Karpas-422 (cell line): ENCODE measurements at regions not wholly inside any gene's neighbourhood (a gene's known extent, or its start where the extent isn't known, plus 50 kb on each side); places are given as distances from the start of the nearest gene placed in this dataset.

ENCODE experiments used
- DNase-seq: peaks from one replicate; pipeline ENCODE4 v3.0.0-alpha.2; 2015
- H2AFZ ChIP-seq: fragments of 200-600 bp; sonication (generic); 2 replicates; pipeline ENCODE4 v1.6.1; 2014; ENCODE audit warnings: antibody characterized with exemption, low read length, mixed read lengths
- H3K27ac ChIP-seq: fragments of 200-600 bp; sonication (generic); 2 replicates; pipeline ENCODE4 v1.5.1; 2014; ENCODE audit warnings: mild to moderate bottlenecking, low read length, moderate library complexity
- H3K27me3 ChIP-seq: fragments of 200-600 bp; sonication (generic); 2 replicates; pipeline ENCODE4 v1.6.1; 2014; ENCODE audit warnings: low read length, mixed read lengths
- H3K36me3 ChIP-seq: fragments of 200-600 bp; sonication (generic); 2 replicates; pipeline ENCODE4 v1.6.1; 2014; ENCODE audit warnings: low read length, mixed read lengths; ENCODE audit not compliant: insufficient read depth
- H3K4me1 ChIP-seq: fragments of 200-600 bp; sonication (generic); 2 replicates; pipeline ENCODE4 v1.6.1; 2014; ENCODE audit warnings: mild to moderate bottlenecking, low read length, mixed read lengths
- H3K4me2 ChIP-seq: fragments of 200-600 bp; sonication (generic); 2 replicates; pipeline ENCODE4 v1.6.1; 2014; ENCODE audit warnings: low read length, low read depth, mild to moderate bottlenecking; ENCODE audit not compliant: poor library complexity, severe bottlenecking
- H3K4me3 ChIP-seq: fragments of 200-600 bp; sonication (generic); 2 replicates; pipeline ENCODE4 v1.5.1; 2014; ENCODE audit warnings: mild to moderate bottlenecking, antibody characterized with exemption, low read length, mixed read lengths
- H3K79me2 ChIP-seq: fragments of 200-600 bp; sonication (generic); 2 replicates; pipeline ENCODE4 v1.6.1; 2014; ENCODE audit warnings: mild to moderate bottlenecking, low read length, mixed read lengths
- H3K9ac ChIP-seq: fragments of 200-600 bp; sonication (generic); 2 replicates; pipeline ENCODE4 v1.6.0; 2014; ENCODE audit warnings: low read length
- H3K9me2 ChIP-seq: fragments of 200-600 bp; sonication (generic), shearing (Covaris generic); replicated peaks from 2 replicates; pipeline ENCODE4 v1.6.0; 2014; ENCODE audit warnings: mild to moderate bottlenecking, low read length, moderate library complexity; ENCODE audit not compliant: insufficient read depth
- H3K9me3 ChIP-seq: fragments of 300-700, 200-600 bp; sonication (generic); 2 replicates; pipeline ENCODE4 v1.6.1; 2014; ENCODE audit warnings: low read length, mixed read lengths
- H4K20me1 ChIP-seq: fragments of 200-600 bp; sonication (generic); 2 replicates; pipeline ENCODE4 v1.6.1; 2014; ENCODE audit warnings: mild to moderate bottlenecking, antibody characterized with exemption, low read length, low read depth; ENCODE audit not compliant: insufficient read depth

- H3K4me1 ChIP-seq: no peaks in the 10 kb centered on the region
- no peaks in the 10 kb centered on the region for H3K9me3 ChIP-seq
- no peaks in the 10 kb centered on the region for H4K20me1 ChIP-seq
- H3K79me2 ChIP-seq: no peaks in the 10 kb centered on the region
- no peaks in the 10 kb centered on the region for H3K9me2 ChIP-seq
- H3K4me3 ChIP-seq: no peak overlapping the region
- H2AFZ ChIP-seq: no peak overlapping the region
- no peak for DNase-seq
- no peak overlapping the region for H3K9ac ChIP-seq
- H3K4me2 ChIP-seq: no peak overlapping the region
- H3K36me3 ChIP-seq: no peaks in the 10 kb centered on the region
- H3K27me3 ChIP-seq: no peaks in the 10 kb centered on the region
- H3K27ac ChIP-seq: no peak overlapping the region
Measured at GRCh38 chr7:17054206-17054605, 172.4 kb upstream of the AGR3 start.

GRCh38 chr7:17054836-17055235, 173.1 kb upstream of the AGR3 start:
- no peak overlapping the region for H3K27ac ChIP-seq
- no peaks in the 10 kb centered on the region for H3K36me3 ChIP-seq
- no peaks in the 10 kb centered on the region for H3K79me2 ChIP-seq
- no peaks in the 10 kb centered on the region for H3K4me1 ChIP-seq
- H2AFZ ChIP-seq: no peak overlapping the region
- no peaks in the 10 kb centered on the region for H3K9me2 ChIP-seq
- DNase-seq: no peak
- no peaks in the 10 kb centered on the region for H4K20me1 ChIP-seq
- no peaks in the 10 kb centered on the region for H3K27me3 ChIP-seq
- no peaks in the 10 kb centered on the region for H3K9me3 ChIP-seq
- H3K9ac ChIP-seq: no peak overlapping the region
- H3K4me3 ChIP-seq: no peak overlapping the region
- no peak overlapping the region for H3K4me2 ChIP-seq

DNA sequence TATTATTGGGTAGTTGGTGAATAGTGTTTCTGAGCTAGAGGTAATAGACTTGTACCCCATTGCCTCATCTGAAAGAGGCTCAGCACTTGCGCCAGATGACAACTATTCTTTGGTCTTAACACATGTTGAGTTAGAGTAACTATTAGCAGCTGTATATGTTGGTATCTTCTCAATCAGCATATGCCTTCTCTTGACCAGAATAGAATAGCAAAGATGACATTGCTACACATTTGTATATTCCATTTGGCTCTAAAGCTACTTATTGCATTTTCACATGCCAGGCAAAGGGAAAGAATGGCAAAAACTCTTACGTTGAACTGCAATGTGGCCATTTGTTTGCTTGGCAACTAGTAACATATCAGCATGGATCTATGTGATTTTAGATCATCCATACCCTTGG, 173.8 kb upstream of the AGR3 start:
- Histone ChIP-seq H4K20me1 (no peaks in the 10 kb centered on the region), H3K27ac (no peak overlapping the region), H3K9me2 (no peaks in the 10 kb centered on the region), H3K4me2 (no peak overlapping the region), H3K36me3 (no peaks in the 10 kb centered on the region), H3K4me1 (no peaks in the 10 kb centered on the region), H2AFZ (no peak overlapping the region), H3K9me3 (no peaks in the 10 kb centered on the region), H3K4me3 (no peak overlapping the region), H3K27me3 (no peaks in the 10 kb centered on the region), H3K79me2 (no peaks in the 10 kb centered on the region), H3K9ac (no peak overlapping the region)
- no peak for DNase-seq

DNA sequence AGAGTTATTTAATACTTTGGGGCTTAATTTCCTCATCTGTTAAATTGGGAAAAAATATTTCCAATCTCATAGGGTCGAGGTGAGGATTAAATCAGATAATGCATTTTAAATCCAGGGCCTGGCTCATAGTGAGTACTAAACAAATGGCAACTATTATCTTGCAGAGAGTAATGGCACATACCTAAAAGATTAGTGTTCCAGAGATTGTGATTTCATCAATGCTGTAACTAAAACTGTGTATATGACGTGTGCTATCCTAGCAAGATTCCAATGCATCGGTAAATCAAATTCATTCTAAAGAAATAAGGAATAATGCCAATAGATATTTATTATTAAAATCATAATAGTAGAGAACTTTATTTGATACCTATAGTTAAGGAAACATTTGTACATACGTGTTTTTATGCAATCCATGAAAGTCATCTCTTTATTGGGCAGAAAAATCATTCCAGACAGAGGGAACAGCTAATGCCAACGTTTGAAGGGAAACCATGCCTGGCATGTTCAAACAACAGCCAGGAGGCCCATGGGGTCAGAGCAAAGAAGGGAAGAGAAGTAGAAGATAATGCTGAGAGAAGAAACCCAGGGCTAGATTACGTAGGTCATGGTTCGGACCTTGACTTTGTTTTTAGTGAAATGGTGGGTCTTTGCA, 174.8 kb upstream of the AGR3 start:
- H3K36me3 ChIP-seq: no peaks in the 10 kb centered on the region
- DNase-seq: no peak
- no peaks in the 10 kb centered on the region for H4K20me1 ChIP-seq
- H3K79me2 ChIP-seq: no peaks in the 10 kb centered on the region
- H3K27me3 ChIP-seq: no peaks in the 10 kb centered on the region
- H2AFZ ChIP-seq: no peak overlapping the region
- no peak overlapping the region for H3K4me2 ChIP-seq
- H3K9me2 ChIP-seq: no peaks in the 10 kb centered on the region
- no peak overlapping the region for H3K27ac ChIP-seq
- no peaks in the 10 kb centered on the region for H3K4me1 ChIP-seq
- H3K4me3 ChIP-seq: no peak overlapping the region
- no peak overlapping the region for H3K9ac ChIP-seq
- H3K9me3 ChIP-seq: no peaks in the 10 kb centered on the region

GRCh38 chr7:17057143-17057509, 175.3 kb upstream of the AGR3 start:
- Histone ChIP-seq H3K27ac (no peak overlapping the region), H4K20me1 (no peaks in the 10 kb centered on the region), H3K9ac (no peak overlapping the region), H2AFZ (no peak overlapping the region), H3K79me2 (no peaks in the 10 kb centered on the region), H3K9me3 (no peaks in the 10 kb centered on the region), H3K4me1 (no peaks in the 10 kb centered on the region), H3K9me2 (no peaks in the 10 kb centered on the region), H3K36me3 (no peaks in the 10 kb centered on the region), H3K27me3 (no peaks in the 10 kb centered on the region), H3K4me2 (no peak overlapping the region), H3K4me3 (no peak overlapping the region)
- DNase-seq: no peak

DNA sequence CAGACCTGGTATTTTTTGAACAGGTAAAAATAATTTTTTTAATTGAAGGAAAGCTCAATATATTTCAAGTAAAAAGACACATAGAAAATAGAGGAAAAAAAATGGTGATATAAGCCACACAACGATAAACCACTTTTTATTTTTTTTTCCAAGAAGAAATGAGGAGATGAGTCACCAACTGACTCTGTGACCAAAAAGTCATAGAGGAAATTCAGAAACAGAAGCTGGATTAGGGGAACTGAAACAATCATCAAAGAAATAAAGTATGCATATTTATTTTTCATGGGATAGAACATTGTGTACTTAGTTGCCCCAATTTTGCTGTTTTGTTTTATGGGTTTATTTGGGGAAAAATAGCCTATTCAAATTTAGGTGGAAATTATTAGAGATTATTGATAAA, 176.8 kb upstream of the AGR3 start:
- Histone ChIP-seq H4K20me1 (no peaks in the 10 kb centered on the region), H3K79me2 (no peaks in the 10 kb centered on the region), H2AFZ (no peak overlapping the region), H3K27ac (no peak overlapping the region), H3K9ac (no peak overlapping the region), H3K9me3 (no peaks in the 10 kb centered on the region), H3K4me1 (no peaks in the 10 kb centered on the region), H3K9me2 (no peaks in the 10 kb centered on the region), H3K4me2 (no peak overlapping the region), H3K27me3 (no peaks in the 10 kb centered on the region), H3K4me3 (no peak overlapping the region), H3K36me3 (no peaks in the 10 kb centered on the region)
- DNase-seq: no peak

- H3K9me3 ChIP-seq: no peaks in the 10 kb centered on the region
- H4K20me1 ChIP-seq: no peaks in the 10 kb centered on the region
- H2AFZ ChIP-seq: no peak overlapping the region
- no peak overlapping the region for H3K27ac ChIP-seq
- no peak overlapping the region for H3K9ac ChIP-seq
- no peak overlapping the region for H3K4me2 ChIP-seq
- no peaks in the 10 kb centered on the region for H3K27me3 ChIP-seq
- no peak overlapping the region for H3K4me3 ChIP-seq
- no peaks in the 10 kb centered on the region for H3K79me2 ChIP-seq
- no peaks in the 10 kb centered on the region for H3K4me1 ChIP-seq
- no peak for DNase-seq
- no peaks in the 10 kb centered on the region for H3K36me3 ChIP-seq
- H3K9me2 ChIP-seq: no peaks in the 10 kb centered on the region
Measured at GRCh38 chr7:17060051-17060450, 178.3 kb upstream of the AGR3 start.

- Histone ChIP-seq H3K27ac (no peak overlapping the region), H3K9me2 (no peaks in the 10 kb centered on the region), H3K4me3 (no peak overlapping the region), H2AFZ (no peak overlapping the region), H3K79me2 (no peaks in the 10 kb centered on the region), H3K4me2 (no peak overlapping the region), H4K20me1 (no peaks in the 10 kb centered on the region), H3K36me3 (no peaks in the 10 kb centered on the region), H3K9me3 (no peaks in the 10 kb centered on the region), H3K9ac (no peak overlapping the region), H3K4me1 (no peaks in the 10 kb centered on the region), H3K27me3 (no peaks in the 10 kb centered on the region)
- DNase-seq: no peak
Measured at GRCh38 chr7:17061443-17061842, 179.7 kb upstream of the AGR3 start.
